K562 (cell line): ENCODE measurements at regions not wholly inside any gene's neighbourhood (a gene's known extent, or its start where the extent isn't known, plus 50 kb on each side); places are given as distances from the start of the nearest gene placed in this dataset.

Experiments
- ATAC-seq: fragments of 200-7000 bp; cut with Tn5 transposase; 3 replicates; pipeline ENCODE4 v1.9.1; 2020; ENCODE audit warnings: moderate library complexity
- BruUV-seq: library from RNA; stranded (reverse); fragments of 400-500 nt; replicated peaks from 2 replicates; lab custom pipeline; 2021; lab: Mats Ljungman, UMichigan
- CTCF ChIA-PET: fragments of 300-600 bp; formaldehyde crosslinking; extraction: SDS; loops from one replicate; lab custom pipeline; 2021; ENCODE audit warnings: low intra/inter-chr PET ratio; lab: Yijun Ruan, JAX
- POLR2A ChIA-PET: fragments of 300-600, 350-650 bp; sonication (Branson Sonifier 250); formaldehyde crosslinking; extraction: SDS; loops from one replicate; lab custom pipeline; 2021; ENCODE audit warnings: antibody characterized with exemption, inconsistent platforms; lab: Yijun Ruan, JAX
- DNase-seq, 4 experiments: peaks; one replicate each; pipeline versions ENCODE4 v3.0.0 to v3.0.0-alpha.2; 2011 to 2018; ENCODE audit warnings: low spot score in 3 of 4, mixed read lengths in 3 of 4; ENCODE audit errors: extremely low read depth in 1 of 4
- FAIRE-seq: peaks from 2 replicates; lab custom pipeline; 2011; peaks lifted over from hg19 to GRCh38; lab: Jason Lieb, UNC
- H2AFZ ChIP-seq: 2 replicates; pipeline ENCODE4 v1.6.0; 2011; ENCODE audit warnings: low read depth, low read length, control low read depth, inconsistent platforms
- H3K27ac ChIP-seq: fragments of 200-600 bp; 3 replicates; pipeline ENCODE4 v1.8.0; 2011; ENCODE audit warnings: low read depth, mild to moderate bottlenecking, control low read depth, inconsistent platforms, low read length, moderate library complexity, mixed read lengths; ENCODE audit errors: extremely low read depth
- H3K27me3 ChIP-seq, 2 experiments: fragments of 300-600 bp in 1 of 2; 2 replicates in 1 of 2; 3 replicates in 1 of 2; pipeline versions ENCODE4 v1.6.0 to v1.8.0; 2011; ENCODE audit warnings: inconsistent platforms in 2 of 2, low read length in 2 of 2, mild to moderate bottlenecking in 1 of 2, mixed read lengths in 1 of 2, moderate library complexity in 1 of 2; ENCODE audit not compliant: control insufficient read depth in 2 of 2, insufficient read depth in 2 of 2
- H3K36me3 ChIP-seq: fragments of 300-600 bp; 3 replicates; pipeline ENCODE4 v1.8.0; 2011; ENCODE audit warnings: mild to moderate bottlenecking, low read length, inconsistent platforms; ENCODE audit not compliant: control insufficient read depth, insufficient read depth
- H3K4me1 ChIP-seq, 2 experiments: fragments of 200-600 bp in 1 of 2; replicated peaks in 1 of 2; 2 replicates in 1 of 2; 3 replicates in 1 of 2; pipeline versions ENCODE4 v1.5.1 to v1.8.0; 2011; ENCODE audit warnings: inconsistent platforms in 2 of 2, low read length in 2 of 2, mild to moderate bottlenecking in 1 of 2, mixed read lengths in 1 of 2, moderate library complexity in 1 of 2; ENCODE audit not compliant: control insufficient read depth in 2 of 2, insufficient read depth in 2 of 2
- H3K4me2 ChIP-seq: 2 replicates; pipeline ENCODE4 v1.6.1; 2011; ENCODE audit warnings: low read length, control low read depth, inconsistent platforms, mixed read lengths; ENCODE audit not compliant: insufficient read depth
- H3K4me3 ChIP-seq: fragments of 200-600 bp; sonication (generic), shearing (Covaris generic); 2 replicates; pipeline ENCODE4 v1.5.1; 2016; ENCODE audit warnings: control low read depth, inconsistent platforms
- H3K79me2 ChIP-seq: fragments of 200-600 bp; 3 replicates; pipeline ENCODE4 v1.8.0; 2011; ENCODE audit warnings: low read length, inconsistent platforms; ENCODE audit not compliant: control insufficient read depth, insufficient read depth
- H3K9ac ChIP-seq, 2 experiments: 2 replicates each; pipeline versions ENCODE4 v1.6.0 to v1.6.1; 2011; ENCODE audit warnings: low read depth in 2 of 2, low read length in 2 of 2, control low read depth in 1 of 2, inconsistent platforms in 1 of 2, mild to moderate bottlenecking in 1 of 2, mixed read lengths in 1 of 2; ENCODE audit not compliant: insufficient read depth in 1 of 2
- H3K9me1 ChIP-seq: one replicate; pipeline ENCODE4 v1.6.0; 2011; ENCODE audit warnings: inconsistent platforms, mild to moderate bottlenecking, low read length, moderate library complexity; ENCODE audit not compliant: control insufficient read depth, insufficient read depth
- H3K9me3 ChIP-seq: replicated peaks from 2 replicates; pipeline ENCODE4 v1.5.1; 2011; ENCODE audit warnings: low read depth, low read length, inconsistent platforms; ENCODE audit not compliant: control insufficient read depth, insufficient read depth
- H4K20me1 ChIP-seq: replicated peaks from 2 replicates; pipeline ENCODE4 v1.6.1; 2011; ENCODE audit warnings: low read length, inconsistent platforms, mixed read lengths; ENCODE audit not compliant: control insufficient read depth, insufficient read depth
- BCOR ChIP-seq: fragments of 450-650 bp; IDR thresholded peaks from 2 replicates; pipeline ENCODE4 v1.6.1; 2016
- NRF1 ChIP-seq, 2 experiments: fragments of 450-650 bp; IDR thresholded peaks in 1 of 2; conservative IDR thresholded peaks in 1 of 2; 2 replicates each; pipeline ENCODE4 v1.6.1; 2014; ENCODE audit warnings: mild to moderate bottlenecking in 2 of 2
- SIX5 ChIP-seq, 2 experiments: IDR thresholded peaks; 2 replicates each; pipeline ENCODE4 v1.6.1; 2011; ENCODE audit warnings: low read length in 2 of 2, borderline replicate concordance in 1 of 2, low read depth in 1 of 2, mild to moderate bottlenecking in 1 of 2, moderate library complexity in 1 of 2; ENCODE audit not compliant: insufficient read depth in 1 of 2
- SRSF3 ChIP-seq: fragments of 200-400 bp; formaldehyde crosslinking; IDR thresholded peaks from 2 replicates; pipeline ENCODE4 v1.6.1; 2016; ENCODE audit warnings: mild to moderate bottlenecking, low read length, moderate library complexity; ENCODE audit not compliant: insufficient read depth
- ZBTB40 ChIP-seq, 2 experiments: fragments of 450-650 bp in 1 of 2; sonication (generic) in 1 of 2; formaldehyde crosslinking in 1 of 2; IDR thresholded peaks; 2 replicates each; pipeline versions ENCODE4 v1.7.1 to v1.9.0; 2016 to 2022; ENCODE audit warnings: inconsistent platforms in 1 of 2, mild to moderate bottlenecking in 1 of 2, missing genetic modification reagents in 1 of 2
- ZNF239 ChIP-seq: fragments of 250-450 bp; sonication (Bioruptor Pico); IDR thresholded peaks from 2 replicates; pipeline ENCODE4 v1.4.0; 2020; ENCODE audit warnings: mild to moderate bottlenecking
- ZNF41 ChIP-seq: fragments of 250-450 bp; sonication (Bioruptor Pico); conservative IDR thresholded peaks from 2 replicates; pipeline ENCODE4 v1.4.0; 2020; ENCODE audit warnings: mild to moderate bottlenecking
- ZNF518B ChIP-seq: fragments of 250-450 bp; sonication (Bioruptor Pico); IDR thresholded peaks from 2 replicates; pipeline ENCODE4 v1.5.0; 2021; ENCODE audit warnings: mild to moderate bottlenecking, moderate library complexity
- WGBS: fragments of 100-300 bp; shearing (Covaris generic); methylation state at CpG from one replicate; pipeline ENCODE4 v1.1.6; 2016; ENCODE audit warnings: low coverage, mixed read lengths; ENCODE audit not compliant: insufficient coverage; ENCODE audit errors: missing lambda C conversion rate; 5-methylcytosine and 5-hydroxymethylcytosine counted together
- in situ Hi-C: fragments of 300-500 bp; cut with MboI; formaldehyde crosslinking; loops from 4 replicates; pipeline ENCODE4 v1.15.0; 2018; ENCODE audit warnings: inconsistent platforms, mixed read lengths
- intact Hi-C: fragments of 100-400 bp; cut with micrococcal nuclease; formaldehyde crosslinking; loops from 2 replicates; pipeline ENCODE4 v1.14.2; 2022

GRCh38 chr5:96129276-96129675 lies 167.6 kb upstream of the ELL2 start:
- ChIA-PET CTCF (no interaction called here), POLR2A (interaction anchor here (0.6 to 1.4 kb wide), 2 partner anchors 14 to 20 kb away, joined by 3 read pairs; no protein-coding TSS in a partner anchor)
- H3K79me2 ChIP-seq, result no peaks in the 10 kb centered on the region
- intact Hi-C loops (no loop called here), in situ Hi-C loops (no loop called here)
- no peaks in the 10 kb centered on the region for H3K9me1 ChIP-seq
- no peak overlapping the region for H3K27ac ChIP-seq
- H4K20me1 ChIP-seq, result no peaks in the 10 kb centered on the region
- 4% methylated on average over 1 of the region's 1 CpG for WGBS
- H3K27me3 ChIP-seq, result no peaks in the 10 kb centered on the region; a peak in 1 of 5 replicates
- no peak for ATAC-seq
- no peak overlapping the region for H3K4me2 ChIP-seq
- DNase-seq, result no peak
- no peak overlapping the region for H2AFZ ChIP-seq
- H3K4me1 ChIP-seq, result no peaks in the 10 kb centered on the region
- TF ChIP-seq ZNF518B, result no peak
- no peak for TF ChIP-seq ZBTB40 (IDR thresholded peaks at IDR 0.05)
- no peak for TF ChIP-seq ZBTB40 (CRISPR knock-in tag; IDR thresholded peaks at IDR 0.05)
- TF ChIP-seq NRF1 (conservative IDR thresholded peaks at IDR 0.05 in 1 of 2, IDR thresholded peaks at IDR 0.05 in 1 of 2), result no peak
- TF ChIP-seq SIX5 (IDR thresholded peaks at IDR 0.05; ENCODE audit: borderline replicate concordance in 1 of 2, insufficient read depth in 1 of 2, low read depth in 1 of 2, low read length in 2 of 2), result no peak
- no peak for TF ChIP-seq ZNF41 (CRISPR knock-in tag)
- TF ChIP-seq SRSF3, result no peak
- TF ChIP-seq BCOR, result no peak
- no peak for TF ChIP-seq ZNF239
- no peaks in the 10 kb centered on the region for H3K9me3 ChIP-seq
- no peak overlapping the region for H3K9ac ChIP-seq
- FAIRE-seq, result no peak
- no peak overlapping the region for H3K4me3 ChIP-seq
- no TSS peak for BruUV-seq
- no peaks in the 10 kb centered on the region for H3K36me3 ChIP-seq
